ENCODE measurements at regions not wholly inside any gene's neighbourhood (a gene's known extent, or its start where the extent isn't known, plus 50 kb on each side); places are given as distances from the start of the nearest gene placed in this dataset.
A peak's percentile ranks its signal among the peaks of the same experiment; 100 is the strongest.

- dilution Hi-C loops (cut with HindIII; ENCODE audit: low sequenced_read_pairs, unreplicated experiment) = no loop called here
- H3K4me2 ChIP-seq (ENCODE audit: low read depth, low read length) = no peak overlapping the region
- ChIA-PET POLR2A (ENCODE audit: unreplicated experiment) (no interaction called here), CTCF (no interaction called here)
- DNase-seq (peak; percentile 3), ATAC-seq (ENCODE audit: low read depth) (no peak)
- no peak overlapping the region for H2BK120ac ChIP-seq (ENCODE audit: low read depth, low read length)
- no peaks in the 10 kb centered on the region for H3K27me3 ChIP-seq (ENCODE audit: control insufficient read depth, insufficient read depth, low read length)
- H3K79me1 ChIP-seq (ENCODE audit: low read depth in 1 of 2, low read length in 2 of 2) = no peaks in the 10 kb centered on the region
- no peak overlapping the region for H3K23ac ChIP-seq (ENCODE audit: low read depth, low read length)
- no peaks in the 10 kb centered on the region for H4K20me1 ChIP-seq (ENCODE audit: insufficient read depth, low read length)
- no peak overlapping the region for H3K4ac ChIP-seq (ENCODE audit: low read depth, low read length)
- no peak overlapping the region for H3K27ac ChIP-seq (ENCODE audit: insufficient read depth, low read length)
- no peak overlapping the region for H4K8ac ChIP-seq (ENCODE audit: low read depth in 2 of 2, low read length in 2 of 2)
- 0 out of 2 replicates have a peak, but pooled peaks cover 2% of the 10 kb centered on the region for H3K9me3 ChIP-seq (ENCODE audit: control insufficient read depth, insufficient read depth, low read length)
- no peak overlapping the region for H3K14ac ChIP-seq (replicated peaks; ENCODE audit: low read depth, low read length)
- H3K9me1 ChIP-seq (ENCODE audit: insufficient read depth, low read length) = no peaks in the 10 kb centered on the region
- H2AK5ac ChIP-seq (ENCODE audit: low read depth, low read length) = no peak overlapping the region
- no peak overlapping the region for H3K4me3 ChIP-seq (ENCODE audit: insufficient read depth, low read depth, low read length)
- no peak overlapping the region for H3K9ac ChIP-seq (ENCODE audit: low read depth, low read length)
- no TSS peak for BruUV-seq (replicated peaks)
- no peak overlapping the region for H2BK5ac ChIP-seq (ENCODE audit: low read depth, low read length, poor library complexity, severe bottlenecking)
- no peak overlapping the region for H3K56ac ChIP-seq (ENCODE audit: extremely low read depth, insufficient read depth, low read length)
- H3K18ac ChIP-seq (ENCODE audit: low read depth, low read length) = no peak overlapping the region
- no peak overlapping the region for H4K91ac ChIP-seq (ENCODE audit: insufficient read depth, low read depth, low read length)
- H3K4me1 ChIP-seq (ENCODE audit: control insufficient read depth, insufficient read depth, low read length) = no peaks in the 10 kb centered on the region
- H2AFZ ChIP-seq (replicated peaks; ENCODE audit: low read length, poor library complexity) = no peak overlapping the region
- H2BK20ac ChIP-seq (ENCODE audit: low read depth, low read length) = no peak overlapping the region
- in situ Hi-C loops (cut with MboI; ENCODE audit: low sequenced_read_pairs) = no loop called here
- intact Hi-C loops (cut with micrococcal nuclease) = no loop called here
- no peak overlapping the region for H2AK9ac ChIP-seq (replicated peaks; ENCODE audit: low read depth, low read length, poor library complexity)
- H2BK15ac ChIP-seq (ENCODE audit: low read depth, low read length) = no peak overlapping the region
- H3K36me3 ChIP-seq (ENCODE audit: control insufficient read depth, insufficient read depth, low read length) = no peaks in the 10 kb centered on the region
- no peak overlapping the region for H4K5ac ChIP-seq (ENCODE audit: low read depth, low read length)
- TF ChIP-seq CHD1 (IDR thresholded peaks at IDR 0.05; ENCODE audit: low read depth, low read length) (no peak), CEBPB (IDR thresholded peaks at IDR 0.05; ENCODE audit: low read depth, low read length) (no peak), USF2 (IDR thresholded peaks at IDR 0.05; ENCODE audit: low read depth, low read length) (no peak), CTCF (conservative IDR thresholded peaks at IDR 0.05; ENCODE audit: low read depth, low read length) (no peak), FOS (IDR thresholded peaks at IDR 0.05; ENCODE audit: low read depth, low read length) (no peak), BHLHE40 (IDR thresholded peaks at IDR 0.05; ENCODE audit: low read depth, low read length) (no peak), RFX5 (IDR thresholded peaks at IDR 0.05; ENCODE audit: low read depth, low read length) (no peak), POLR2A (IDR thresholded peaks at IDR 0.05; ENCODE audit: low read depth, low read length) (no peak), RCOR1 (IDR thresholded peaks at IDR 0.05; ENCODE audit: insufficient replicate concordance, low read length) (no peak)
These were observed 1219.5 kb upstream of the PCDH20 start for GRCh38 chr13:62635161-62635560.
